K562 (cell line): ENCODE measurements at regions not wholly inside any gene's neighbourhood (a gene's known extent, or its start where the extent isn't known, plus 50 kb on each side); places are given as distances from the start of the nearest gene placed in this dataset.

Source experiments
- ATAC-seq: fragments of 200-7000 bp; cut with Tn5 transposase; 3 replicates; pipeline ENCODE4 v1.9.1; 2020; ENCODE audit warnings: moderate library complexity
- BruUV-seq: library from RNA; stranded (reverse); fragments of 400-500 nt; replicated peaks from 2 replicates; lab custom pipeline; 2021; lab: Mats Ljungman, UMichigan
- CTCF ChIA-PET: fragments of 300-600 bp; formaldehyde crosslinking; extraction: SDS; loops from one replicate; lab custom pipeline; 2021; ENCODE audit warnings: low intra/inter-chr PET ratio; lab: Yijun Ruan, JAX
- POLR2A ChIA-PET: fragments of 300-600, 350-650 bp; sonication (Branson Sonifier 250); formaldehyde crosslinking; extraction: SDS; loops from one replicate; lab custom pipeline; 2021; ENCODE audit warnings: antibody characterized with exemption, inconsistent platforms; lab: Yijun Ruan, JAX
- DNase-seq, 4 experiments: peaks; one replicate each; pipeline versions ENCODE4 v3.0.0 to v3.0.0-alpha.2; 2011 to 2018; ENCODE audit warnings: low spot score in 3 of 4, mixed read lengths in 3 of 4; ENCODE audit errors: extremely low read depth in 1 of 4
- FAIRE-seq: peaks from 2 replicates; lab custom pipeline; 2011; peaks lifted over from hg19 to GRCh38; lab: Jason Lieb, UNC
- H2AFZ ChIP-seq: 2 replicates; pipeline ENCODE4 v1.6.0; 2011; ENCODE audit warnings: low read depth, low read length, control low read depth, inconsistent platforms
- H3K27ac ChIP-seq: fragments of 200-600 bp; 3 replicates; pipeline ENCODE4 v1.8.0; 2011; ENCODE audit warnings: low read depth, mild to moderate bottlenecking, control low read depth, inconsistent platforms, low read length, moderate library complexity, mixed read lengths; ENCODE audit errors: extremely low read depth
- H3K27me3 ChIP-seq, 2 experiments: fragments of 300-600 bp in 1 of 2; 2 replicates in 1 of 2; 3 replicates in 1 of 2; pipeline versions ENCODE4 v1.6.0 to v1.8.0; 2011; ENCODE audit warnings: inconsistent platforms in 2 of 2, low read length in 2 of 2, mild to moderate bottlenecking in 1 of 2, mixed read lengths in 1 of 2, moderate library complexity in 1 of 2; ENCODE audit not compliant: control insufficient read depth in 2 of 2, insufficient read depth in 2 of 2
- H3K36me3 ChIP-seq: fragments of 300-600 bp; 3 replicates; pipeline ENCODE4 v1.8.0; 2011; ENCODE audit warnings: mild to moderate bottlenecking, low read length, inconsistent platforms; ENCODE audit not compliant: control insufficient read depth, insufficient read depth
- H3K4me1 ChIP-seq, 2 experiments: fragments of 200-600 bp in 1 of 2; replicated peaks in 1 of 2; 2 replicates in 1 of 2; 3 replicates in 1 of 2; pipeline versions ENCODE4 v1.5.1 to v1.8.0; 2011; ENCODE audit warnings: inconsistent platforms in 2 of 2, low read length in 2 of 2, mild to moderate bottlenecking in 1 of 2, mixed read lengths in 1 of 2, moderate library complexity in 1 of 2; ENCODE audit not compliant: control insufficient read depth in 2 of 2, insufficient read depth in 2 of 2
- H3K4me2 ChIP-seq: 2 replicates; pipeline ENCODE4 v1.6.1; 2011; ENCODE audit warnings: low read length, control low read depth, inconsistent platforms, mixed read lengths; ENCODE audit not compliant: insufficient read depth
- H3K4me3 ChIP-seq: fragments of 200-600 bp; sonication (generic), shearing (Covaris generic); 2 replicates; pipeline ENCODE4 v1.5.1; 2016; ENCODE audit warnings: control low read depth, inconsistent platforms
- H3K79me2 ChIP-seq: fragments of 200-600 bp; 3 replicates; pipeline ENCODE4 v1.8.0; 2011; ENCODE audit warnings: low read length, inconsistent platforms; ENCODE audit not compliant: control insufficient read depth, insufficient read depth
- H3K9ac ChIP-seq, 2 experiments: 2 replicates each; pipeline versions ENCODE4 v1.6.0 to v1.6.1; 2011; ENCODE audit warnings: low read depth in 2 of 2, low read length in 2 of 2, control low read depth in 1 of 2, inconsistent platforms in 1 of 2, mild to moderate bottlenecking in 1 of 2, mixed read lengths in 1 of 2; ENCODE audit not compliant: insufficient read depth in 1 of 2
- H3K9me1 ChIP-seq: one replicate; pipeline ENCODE4 v1.6.0; 2011; ENCODE audit warnings: inconsistent platforms, mild to moderate bottlenecking, low read length, moderate library complexity; ENCODE audit not compliant: control insufficient read depth, insufficient read depth
- H3K9me3 ChIP-seq: replicated peaks from 2 replicates; pipeline ENCODE4 v1.5.1; 2011; ENCODE audit warnings: low read depth, low read length, inconsistent platforms; ENCODE audit not compliant: control insufficient read depth, insufficient read depth
- H4K20me1 ChIP-seq: replicated peaks from 2 replicates; pipeline ENCODE4 v1.6.1; 2011; ENCODE audit warnings: low read length, inconsistent platforms, mixed read lengths; ENCODE audit not compliant: control insufficient read depth, insufficient read depth
- BACH1 ChIP-seq: fragments of 200-800 bp; sonication (Bioruptor generic); IDR thresholded peaks from 2 replicates; pipeline ENCODE4 v1.6.1; 2016; ENCODE audit warnings: missing genetic modification characterization, missing compliant biosample characterization
- DLX4 ChIP-seq: fragments of 250-450 bp; sonication (Bioruptor Pico); IDR thresholded peaks from 2 replicates; pipeline ENCODE4 v1.6.1; 2021; ENCODE audit warnings: mild to moderate bottlenecking
- MYNN ChIP-seq, 2 experiments: sonication (generic); formaldehyde crosslinking in 1 of 2; IDR thresholded peaks; 2 replicates each; pipeline versions ENCODE4 v1.5.0 to v1.6.1; 2016 to 2020; ENCODE audit warnings: antibody characterized with exemption in 1 of 2, missing genetic modification reagents in 1 of 2
- SP2 ChIP-seq: IDR thresholded peaks from 2 replicates; pipeline ENCODE4 v1.6.1; 2011; ENCODE audit warnings: mild to moderate bottlenecking, low read depth, low read length, moderate library complexity; ENCODE audit not compliant: poor library complexity, severe bottlenecking; ENCODE audit errors: extremely low read depth
- ZBTB26 ChIP-seq: fragments of 450-650 bp; formaldehyde crosslinking; IDR thresholded peaks from 2 replicates; pipeline ENCODE4 v1.4.0; 2022; ENCODE audit warnings: missing genetic modification characterization
- ZNF318 ChIP-seq, 2 experiments: fragments of 450-650 bp; IDR thresholded peaks; 2 replicates each; pipeline ENCODE4 v1.6.1; 2016; ENCODE audit warnings: mild to moderate bottlenecking in 2 of 2, borderline replicate concordance in 1 of 2, low read depth in 1 of 2, moderate library complexity in 1 of 2
- WGBS: fragments of 100-300 bp; shearing (Covaris generic); methylation state at CpG from one replicate; pipeline ENCODE4 v1.1.6; 2016; ENCODE audit warnings: low coverage, mixed read lengths; ENCODE audit not compliant: insufficient coverage; ENCODE audit errors: missing lambda C conversion rate; 5-methylcytosine and 5-hydroxymethylcytosine counted together
- in situ Hi-C: fragments of 300-500 bp; cut with MboI; formaldehyde crosslinking; loops from 4 replicates; pipeline ENCODE4 v1.15.0; 2018; ENCODE audit warnings: inconsistent platforms, mixed read lengths
- intact Hi-C: fragments of 100-400 bp; cut with micrococcal nuclease; formaldehyde crosslinking; loops from 2 replicates; pipeline ENCODE4 v1.14.2; 2022

GRCh38 chr4:45741897-45742296 is 382.0 kb downstream of the GABRG1 start:
- POLR2A ChIA-PET = no interaction called here
- Histone ChIP-seq H3K4me1 (no peaks in the 10 kb centered on the region), H3K4me3 (no peak overlapping the region), H3K4me2 (no peak overlapping the region), H3K9ac (no peak overlapping the region), H3K9me1 (no peaks in the 10 kb centered on the region), H3K27me3 (no peaks in the 10 kb centered on the region), H3K27ac (no peak overlapping the region), H3K36me3 (no peaks in the 10 kb centered on the region), H4K20me1 (no peaks in the 10 kb centered on the region), H2AFZ (no peak overlapping the region), H3K79me2 (no peaks in the 10 kb centered on the region), H3K9me3 (no peaks in the 10 kb centered on the region)
- in situ Hi-C loops = no loop called here
- ATAC-seq (no peak), DNase-seq (no peak), FAIRE-seq (no peak)
- intact Hi-C loops = no loop called here
- WGBS = 0% methylated on average over 1 of the region's 1 CpG
- TF ChIP-seq ZBTB26 (CRISPR knock-in tag) (no peak), SP2 (no peak), MYNN (IDR thresholded peaks at IDR 0.05) (no peak), MYNN (CRISPR knock-in tag; IDR thresholded peaks at IDR 0.05) (no peak), ZNF318 (IDR thresholded peaks at IDR 0.05; ENCODE audit: borderline replicate concordance in 1 of 2, low read depth in 1 of 2) (no peak), BACH1 (no peak), DLX4 (CRISPR knock-in tag) (no peak)
- no TSS peak for BruUV-seq
- CTCF ChIA-PET = no interaction called here
